ENCODE measurements at regions not wholly inside any gene's neighbourhood (a gene's known extent, or its start where the extent isn't known, plus 50 kb on each side); places are given as distances from the start of the nearest gene placed in this dataset.
"Not testable (repeated sequence)": the region's sequence is repeated elsewhere in the genome, so short reads cannot be mapped to it uniquely, and the experiment has no call there.

DNA sequence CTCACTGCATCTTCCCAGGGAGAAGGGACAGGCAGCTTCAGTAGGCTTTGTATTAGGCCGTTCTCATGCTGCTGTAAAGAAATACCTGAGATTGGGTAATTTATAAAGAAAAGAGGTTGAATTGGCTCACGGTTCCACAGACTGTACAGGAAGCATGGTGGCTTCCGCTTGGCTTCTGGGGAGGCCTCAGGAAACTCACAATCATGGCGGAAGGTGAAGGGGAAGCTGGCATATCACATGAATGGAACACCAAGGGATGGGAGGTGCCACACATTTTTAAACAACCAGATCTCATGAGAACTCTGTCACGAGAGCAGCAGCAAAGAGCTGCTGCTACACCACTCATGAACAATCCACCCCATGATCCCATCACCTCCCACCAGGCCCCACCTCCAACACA, 182.2 kb upstream of the SFSWAP start:
- no peak for DNase-seq

DNA sequence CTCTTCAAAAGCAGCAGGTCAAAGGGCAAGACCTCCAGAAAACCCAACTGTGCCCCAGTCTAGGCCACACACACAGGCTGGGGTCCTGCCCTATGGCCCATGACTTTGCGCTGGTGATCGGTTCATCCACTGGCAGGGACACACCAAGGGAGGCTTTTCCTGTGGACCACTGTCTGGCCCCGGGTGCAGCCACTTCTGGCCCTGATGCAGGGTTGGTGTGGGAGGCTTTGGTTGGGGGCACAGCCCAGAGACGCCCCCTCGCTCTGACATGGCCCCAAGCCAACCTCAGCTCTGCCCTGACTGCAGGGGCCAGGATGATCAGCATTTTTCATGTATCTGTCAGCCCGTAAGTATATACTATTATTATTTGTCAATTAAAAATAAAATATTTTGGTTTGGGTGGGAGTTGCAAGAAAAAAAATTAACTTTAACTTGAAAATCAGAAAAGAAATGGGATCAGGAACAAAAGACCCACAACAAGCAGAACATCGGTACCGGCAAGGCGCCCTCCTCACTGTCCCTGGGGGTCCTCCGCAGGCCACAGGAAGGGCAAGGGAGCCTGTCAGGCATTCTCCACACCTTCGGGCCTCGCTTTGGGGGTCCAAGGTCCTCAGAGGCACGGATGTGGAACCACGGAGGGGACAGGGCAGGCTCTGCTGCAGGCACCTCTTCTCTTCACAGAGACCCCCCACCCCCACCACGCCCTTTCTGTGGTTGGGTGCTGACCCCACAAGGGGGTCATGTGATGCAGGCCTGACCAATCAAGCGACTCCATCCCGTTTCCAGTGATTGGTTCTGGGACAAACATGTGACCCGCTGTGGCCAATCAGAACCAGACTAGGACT, 181.5 kb upstream of the SFSWAP start:
- DNase-seq: no peak

DNA sequence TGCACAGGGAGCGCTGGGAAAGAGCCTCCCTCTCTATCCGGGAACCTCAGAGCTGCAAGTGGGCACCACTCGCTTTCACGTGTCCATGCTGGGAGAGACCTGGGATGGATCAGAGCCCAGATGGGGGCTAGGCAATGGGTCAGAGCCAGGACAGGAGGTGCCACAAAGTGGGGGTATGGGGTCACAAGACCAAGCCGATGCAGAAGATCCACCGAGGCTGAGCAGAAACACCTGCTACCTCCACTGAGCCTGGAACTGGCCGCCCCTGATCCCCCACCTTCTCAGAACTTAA, 180.9 kb upstream of the SFSWAP start:
- no peak for DNase-seq

DNA sequence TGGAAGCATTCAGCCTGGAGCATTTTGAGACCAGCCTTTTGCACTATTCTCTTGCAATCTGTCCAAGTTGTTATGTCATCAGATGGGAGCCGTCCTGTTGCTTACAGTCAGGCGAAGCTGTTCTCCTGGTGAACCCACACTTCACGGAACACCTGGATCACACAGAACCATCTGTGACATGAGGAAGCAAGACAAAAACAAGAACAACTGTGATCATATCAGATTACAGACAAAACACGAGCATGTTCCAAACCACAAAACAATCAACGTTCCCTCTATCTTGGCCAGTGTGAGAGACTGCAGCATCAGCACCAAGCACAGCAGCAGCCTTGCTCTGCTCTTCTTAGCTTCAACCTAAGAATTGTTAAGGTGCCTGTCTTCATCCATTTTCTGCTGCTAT, 180.5 kb upstream of the SFSWAP start:
- DNase-seq: no peak

DNA sequence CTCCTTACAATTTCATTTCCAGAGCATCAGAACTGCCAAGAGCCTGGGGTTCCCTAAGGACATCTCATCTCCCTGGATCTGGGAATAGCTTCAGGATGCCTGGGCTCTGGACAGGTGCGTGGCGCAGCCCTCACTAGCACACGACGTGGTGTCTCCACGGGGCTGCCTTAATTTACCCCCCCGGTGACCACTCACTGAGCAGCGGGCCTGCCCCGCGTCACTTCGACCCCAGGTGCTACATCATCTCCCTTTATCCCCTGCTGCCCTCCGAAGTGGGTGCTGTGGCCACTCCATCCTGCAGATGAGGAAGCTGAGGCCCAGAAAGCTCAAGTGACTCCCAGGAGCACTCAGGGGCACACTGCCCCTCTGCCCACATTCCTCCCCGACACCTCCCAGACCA, 177.8 kb upstream of the SFSWAP start:
- DNase-seq: no peak

DNA sequence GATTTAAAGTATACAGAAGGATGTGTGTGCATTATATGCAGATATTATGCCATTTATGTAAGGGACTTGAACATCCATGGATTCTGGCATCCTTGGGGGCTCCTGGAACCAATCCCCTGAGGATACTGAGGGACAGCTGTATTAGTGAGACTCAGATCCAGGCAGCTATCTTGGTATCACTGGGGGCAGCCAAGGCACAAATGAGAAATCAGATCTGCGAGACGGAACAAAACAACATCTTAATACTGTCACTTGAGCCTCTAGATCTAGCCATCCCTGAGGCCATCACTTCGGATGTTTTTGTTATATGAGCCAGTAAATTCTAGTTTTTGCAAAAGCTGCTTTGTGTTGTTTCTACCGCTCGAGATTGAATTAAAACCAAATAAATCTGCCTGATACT, 175.1 kb upstream of the SFSWAP start:
- DNase-seq: no peak

DNA sequence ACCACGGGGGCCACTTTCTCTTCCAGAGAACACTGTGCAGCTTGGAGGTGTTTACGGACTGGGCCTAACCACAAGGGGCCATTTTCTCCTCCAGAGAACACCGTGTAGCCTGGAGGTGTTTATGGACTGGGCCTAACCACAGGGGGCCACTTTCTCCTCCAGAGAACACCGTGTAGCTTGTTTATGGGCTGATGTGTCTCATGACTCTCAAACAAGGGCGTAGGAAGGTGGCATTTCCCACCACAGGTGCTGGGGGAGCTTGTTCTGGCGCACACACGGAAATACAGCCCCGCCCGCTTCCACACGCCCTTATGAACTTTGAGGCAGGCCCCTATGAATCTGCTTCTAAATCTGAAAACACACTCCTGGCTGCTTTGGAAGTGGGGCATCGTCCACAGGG, 174.6 kb upstream of the SFSWAP start:
- no peak for DNase-seq

DNA sequence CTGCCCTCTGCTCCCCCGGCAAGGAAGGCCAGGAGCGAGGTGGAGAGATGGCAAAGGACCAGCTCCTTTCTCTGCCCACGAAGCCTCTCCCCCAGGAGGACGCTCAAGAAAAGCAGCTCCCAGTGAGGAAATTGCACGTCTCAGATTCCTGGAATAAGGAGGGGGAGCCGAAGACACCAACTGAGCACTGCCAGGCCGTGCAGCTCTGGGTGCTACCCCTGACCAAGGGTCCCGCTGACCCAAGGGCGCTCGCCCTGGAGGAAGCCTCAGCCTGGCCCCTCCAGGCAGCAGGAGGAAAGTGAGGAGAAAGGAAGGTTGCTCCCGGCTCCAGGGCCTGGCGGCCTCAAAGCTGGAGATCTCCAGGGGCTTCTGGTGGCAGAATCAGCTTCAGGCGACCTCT, 174.1 kb upstream of the SFSWAP start:
- DNase-seq: no peak

DNA sequence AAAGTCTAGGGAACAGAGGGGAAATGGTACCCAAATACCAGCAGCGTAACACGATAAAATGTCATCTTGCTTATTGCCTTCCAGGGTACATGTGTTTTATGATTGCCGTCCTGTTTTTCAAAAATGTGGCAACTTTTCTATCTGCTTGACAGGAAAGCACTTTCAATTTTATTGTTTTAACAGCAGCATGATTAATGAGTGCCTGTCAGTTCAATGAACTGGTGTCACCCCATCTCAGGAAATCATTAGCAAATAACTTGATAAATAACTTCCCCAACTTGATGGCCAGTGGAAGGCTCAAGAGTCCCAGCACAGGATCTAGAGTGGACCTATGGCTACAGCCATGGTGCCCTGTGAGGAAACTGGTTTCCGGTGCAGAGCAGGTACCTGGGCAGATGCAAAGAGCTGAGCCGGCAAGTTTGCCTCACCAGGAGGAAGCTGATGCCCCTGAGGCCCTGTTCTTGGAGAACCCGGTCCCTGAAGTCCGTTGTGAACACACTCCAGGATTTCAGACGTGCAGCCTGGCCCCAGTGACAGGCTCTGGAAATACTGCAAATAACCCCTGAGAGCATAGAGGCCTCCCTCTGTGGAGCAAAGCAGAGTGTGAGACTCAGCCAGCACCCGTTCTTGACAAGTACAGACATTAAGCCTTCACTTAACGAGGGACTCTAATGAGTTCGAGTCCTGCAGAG, 173.5 kb upstream of the SFSWAP start:
- no peak for DNase-seq

DNA sequence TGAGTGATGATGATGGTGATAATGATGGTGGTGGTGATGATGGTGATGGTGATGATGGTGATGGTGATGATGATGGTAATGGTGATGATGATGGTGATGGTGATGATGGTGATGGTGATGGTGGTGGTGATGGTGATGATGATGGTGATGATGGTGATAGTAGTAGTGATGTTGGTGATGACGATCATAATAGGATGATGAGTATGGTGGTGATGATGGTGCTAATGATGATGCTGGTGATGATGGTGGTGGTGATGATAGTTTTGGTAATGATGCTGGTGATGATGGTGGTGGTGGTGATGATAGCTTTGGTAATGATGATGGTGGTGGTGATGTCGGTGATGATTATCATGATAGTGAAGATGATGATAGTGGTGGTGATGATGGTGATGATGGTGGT, 171.5 kb upstream of the SFSWAP start:
- no peak for DNase-seq

DNA sequence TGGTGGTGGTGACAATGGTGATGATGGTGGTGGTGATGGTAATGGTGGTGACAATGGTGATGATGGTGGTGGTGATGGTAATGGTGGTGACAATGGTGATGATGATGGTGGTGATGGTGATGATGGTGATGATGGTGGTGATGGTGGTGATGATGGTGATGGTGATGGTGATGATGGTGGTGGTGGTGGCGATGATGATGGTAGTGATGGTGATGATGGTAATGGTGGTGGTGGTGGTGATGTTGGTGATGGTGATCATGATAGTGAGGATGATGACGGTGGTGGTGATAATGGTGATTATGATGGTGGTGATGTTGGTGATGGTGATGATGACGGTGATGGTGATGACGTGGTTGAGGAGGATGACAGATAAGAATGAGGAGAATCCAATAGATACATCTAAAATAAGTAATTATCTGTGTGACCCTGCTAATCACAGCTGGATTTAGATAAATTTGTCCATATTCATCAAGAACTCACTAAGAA, 170.7 kb upstream of the SFSWAP start:
- no peak for DNase-seq

DNA sequence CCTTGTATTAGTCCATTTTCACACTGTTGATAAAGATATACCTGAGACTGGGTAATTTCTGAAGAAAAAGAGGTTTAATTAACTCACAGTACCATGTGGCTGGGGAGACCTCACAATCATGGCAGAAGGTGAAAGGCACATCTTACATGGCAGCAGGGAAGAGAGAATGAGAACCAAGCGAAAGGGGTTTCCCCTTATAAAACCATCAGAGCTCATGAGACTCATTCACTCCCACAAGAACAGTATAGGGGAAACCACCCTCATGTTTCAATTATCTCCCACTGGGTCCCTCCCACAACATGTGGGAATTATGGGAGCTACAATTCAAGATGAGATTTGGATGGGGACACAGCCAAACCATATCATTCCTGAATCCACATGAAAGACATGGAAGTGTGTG, 169.4 kb upstream of the SFSWAP start:
- DNase-seq: not testable (repeated sequence)

DNA sequence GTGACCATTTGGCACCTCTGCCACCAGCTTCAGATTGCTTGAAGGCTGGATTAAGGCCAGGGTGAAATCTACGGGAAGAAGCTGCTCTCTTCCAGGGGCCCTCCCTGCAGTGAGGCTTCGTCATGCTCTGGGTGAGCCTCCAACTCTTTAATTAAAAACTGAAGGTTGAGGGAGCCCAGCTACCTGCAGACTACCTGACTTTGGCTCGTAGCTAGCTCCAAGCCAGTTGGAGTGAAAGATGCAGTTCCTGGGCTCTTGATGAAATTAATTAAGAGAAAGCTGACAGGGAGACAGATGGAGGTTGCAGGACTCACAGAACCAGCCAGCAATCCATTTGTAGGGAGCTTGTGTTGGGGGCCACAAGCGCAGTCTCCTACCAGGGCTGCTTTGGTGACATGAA, 168.5 kb upstream of the SFSWAP start:
- DNase-seq: no peak

DNA sequence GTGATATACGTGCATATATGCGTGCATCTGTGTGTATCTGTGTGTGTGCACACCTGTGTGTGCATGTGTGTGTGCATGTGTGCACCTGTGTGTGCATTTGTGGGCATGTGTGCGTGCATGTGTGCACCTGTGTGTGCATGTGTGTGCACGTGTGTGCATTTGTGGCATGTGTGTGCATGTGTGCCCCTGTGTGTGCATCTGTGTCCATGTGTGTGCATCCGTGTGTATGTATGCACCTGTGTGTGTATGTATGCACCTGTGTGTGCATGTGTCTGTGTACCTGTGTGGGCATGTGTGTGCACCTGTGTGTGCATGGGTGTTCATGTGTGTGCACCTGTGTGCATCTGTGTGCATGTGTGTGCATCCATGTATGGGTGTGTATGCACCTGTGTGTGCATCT, 167.8 kb upstream of the SFSWAP start:
- DNase-seq: no peak

DNA sequence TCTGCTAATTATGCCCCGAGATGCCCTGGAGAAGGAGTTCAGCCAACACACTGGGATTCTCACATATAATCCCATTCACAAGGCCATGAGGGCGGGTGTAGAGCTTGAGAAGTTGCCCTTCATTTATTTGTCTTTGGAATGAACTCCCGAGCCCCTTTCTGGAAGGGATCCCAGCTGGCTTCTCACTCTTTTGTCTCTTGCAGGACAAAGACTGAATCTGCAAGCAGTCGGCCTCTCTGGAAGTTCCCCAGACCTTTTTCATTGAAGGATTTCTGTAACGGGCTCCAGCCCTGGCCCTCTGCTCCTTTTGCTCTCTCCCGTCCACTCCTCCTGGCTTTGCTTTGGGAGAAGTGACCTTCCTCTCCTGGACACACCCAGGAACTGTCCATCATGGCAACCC, 163.3 kb upstream of the SFSWAP start:
- no peak for DNase-seq

DNA sequence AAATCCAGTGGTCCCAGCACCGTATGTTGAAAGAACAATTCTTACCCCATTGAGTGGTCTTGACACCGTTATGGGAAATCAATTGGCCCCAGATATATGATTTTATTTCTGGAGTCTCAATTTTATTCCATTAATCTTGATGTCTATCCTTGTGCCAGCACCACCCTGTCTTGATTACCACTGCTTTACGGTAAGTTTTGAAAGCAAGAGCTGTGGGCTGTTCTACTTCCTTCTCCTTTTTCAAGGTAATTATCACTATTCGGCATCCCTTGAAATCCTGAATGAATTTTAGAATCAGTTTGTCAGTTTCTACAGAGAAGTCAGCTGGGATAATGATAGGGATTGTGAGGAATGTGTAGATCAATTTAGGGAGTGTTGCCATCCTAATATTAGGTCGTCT, 160.8 kb upstream of the SFSWAP start:
- no peak for DNase-seq

DNA sequence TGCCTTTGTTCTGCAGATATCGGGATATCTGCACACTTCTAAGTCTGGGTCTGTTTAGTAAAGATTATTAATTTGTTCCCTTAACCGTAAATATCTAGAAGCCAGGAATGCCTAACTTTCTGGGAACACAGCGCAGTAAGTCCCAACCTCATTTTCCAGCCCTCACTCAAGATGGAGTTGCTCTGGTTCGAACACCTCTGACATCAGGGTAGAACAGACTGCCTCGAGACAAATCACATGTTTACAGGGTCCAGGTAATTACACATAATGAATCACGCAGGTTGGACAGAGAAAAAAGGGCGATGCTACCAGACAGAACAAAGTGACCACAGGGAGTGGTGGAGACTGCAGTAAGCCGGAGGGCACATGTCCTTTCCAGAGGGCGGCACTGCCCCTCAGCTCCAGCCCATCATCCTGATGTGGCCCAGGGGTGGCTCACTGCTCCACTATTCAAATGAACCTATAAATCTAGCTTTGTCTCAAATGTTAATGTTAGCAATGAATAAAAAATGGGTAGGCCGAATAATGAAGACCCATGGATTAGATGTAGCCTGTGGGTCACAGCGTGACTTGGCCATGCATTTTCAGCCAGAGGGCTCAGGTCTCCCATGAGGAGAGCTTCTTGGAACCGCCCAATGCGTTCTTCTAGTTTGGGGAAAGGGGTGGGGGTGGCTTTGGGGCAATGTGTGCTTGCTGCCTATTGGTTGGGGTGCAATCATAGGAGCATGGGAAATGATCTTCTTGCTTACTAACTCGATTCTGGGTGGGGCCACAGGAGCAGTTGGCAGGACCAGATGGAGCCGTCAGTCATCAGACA, 159.0 kb upstream of the SFSWAP start:
- DNase-seq: no peak

DNA sequence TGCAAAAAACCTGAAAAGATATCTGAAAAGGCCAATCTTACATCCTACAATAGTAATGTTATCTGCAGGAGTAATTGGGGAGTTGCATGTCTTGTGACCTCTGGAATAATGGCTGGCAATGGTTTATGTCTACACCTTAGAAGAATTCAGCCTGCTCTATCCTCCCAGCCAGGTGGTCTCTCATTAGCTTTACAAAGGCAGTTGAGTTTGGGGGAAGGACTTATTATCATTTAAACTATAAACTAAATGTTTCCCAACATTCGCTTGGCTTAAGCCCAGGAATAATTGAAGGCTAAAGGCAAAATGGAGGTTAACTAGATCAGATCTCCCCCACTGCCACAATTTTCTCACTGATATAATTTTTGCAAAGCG, 158.4 kb upstream of the SFSWAP start:
- DNase-seq: no peak

DNA sequence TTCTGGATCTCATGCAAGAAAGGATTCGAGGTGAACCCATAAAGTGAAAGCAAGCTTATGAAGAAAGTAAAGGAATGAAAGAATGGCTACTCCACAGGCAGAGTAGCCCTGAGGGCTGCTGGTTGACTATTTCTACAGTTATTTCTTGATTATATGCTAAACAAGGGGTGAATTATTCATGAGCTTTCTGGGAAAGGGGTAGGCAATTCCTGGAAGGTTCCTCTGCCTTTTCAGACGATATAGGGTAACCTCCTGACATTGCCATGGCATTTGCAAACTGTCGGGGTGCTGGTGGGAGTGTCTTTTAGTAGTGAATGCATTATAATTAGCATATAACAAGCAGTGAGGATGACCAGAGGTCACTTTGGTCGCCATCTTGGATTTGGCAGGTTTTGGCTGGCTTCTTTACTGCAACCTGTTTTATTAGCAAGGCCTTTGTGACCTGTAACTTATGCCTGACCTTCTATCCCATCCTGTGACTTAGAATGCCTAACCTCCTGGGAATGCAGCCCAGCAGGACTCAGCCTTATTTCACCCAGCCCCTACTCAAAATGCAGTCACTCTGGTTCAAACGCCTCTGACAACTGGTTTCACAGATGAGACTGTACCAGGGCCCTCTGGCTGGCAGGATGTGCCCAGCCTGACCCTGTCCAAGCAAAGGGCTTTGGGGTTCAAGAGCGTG, 157.7 kb upstream of the SFSWAP start:
- no peak for DNase-seq

DNA sequence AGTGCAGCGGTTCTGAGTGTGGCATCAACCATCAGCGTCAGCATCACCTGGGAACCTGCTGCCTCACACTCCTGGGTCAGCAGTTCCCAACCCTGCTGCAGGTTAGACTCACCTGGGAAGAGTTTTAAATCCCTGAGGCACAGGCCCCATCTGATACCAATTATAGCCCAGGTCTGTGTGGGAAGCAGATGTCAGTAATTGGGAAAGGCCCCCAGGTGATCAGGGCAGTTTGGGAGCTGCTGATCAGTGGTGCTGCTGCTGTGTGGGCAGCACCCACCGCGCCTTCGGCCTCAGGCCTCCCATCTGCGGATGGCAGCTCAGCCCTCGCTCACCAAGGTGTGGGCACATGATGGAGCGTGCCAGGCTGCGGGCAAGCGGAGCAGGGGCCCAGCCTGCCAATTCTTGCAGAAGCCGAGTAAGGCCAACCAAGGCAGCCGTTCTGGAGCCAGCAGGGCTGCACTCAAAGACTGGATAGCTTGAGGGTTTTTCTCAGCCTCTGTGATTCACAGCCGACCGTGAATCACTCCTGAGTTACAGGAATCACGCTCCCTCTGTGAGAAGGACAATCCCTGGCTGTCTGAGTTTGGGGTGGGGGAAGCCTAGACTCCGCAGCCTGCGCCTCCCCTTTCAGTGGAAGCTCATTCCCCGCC, 155.6 kb upstream of the SFSWAP start:
- no peak for DNase-seq

DNA sequence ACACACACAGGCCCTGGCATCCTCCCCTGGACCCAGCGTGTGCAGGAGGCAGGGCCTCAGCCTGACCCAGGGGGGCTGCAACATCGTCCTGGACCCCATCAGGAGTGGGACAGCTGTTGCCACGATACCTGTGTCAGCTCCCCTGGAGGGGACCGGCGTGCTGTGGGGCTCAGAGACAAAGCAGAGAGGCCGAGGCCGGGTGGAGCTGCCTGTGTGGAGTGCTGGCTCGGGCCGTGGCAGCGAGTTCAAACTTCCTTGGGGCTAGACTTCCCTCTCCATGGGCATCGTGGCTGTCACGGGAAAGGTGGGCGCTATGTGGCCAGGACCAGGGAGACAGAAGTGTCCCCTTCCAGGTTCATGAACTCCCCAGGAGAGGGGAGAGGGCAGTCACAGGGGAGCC, 155.0 kb upstream of the SFSWAP start:
- no peak for DNase-seq

DNA sequence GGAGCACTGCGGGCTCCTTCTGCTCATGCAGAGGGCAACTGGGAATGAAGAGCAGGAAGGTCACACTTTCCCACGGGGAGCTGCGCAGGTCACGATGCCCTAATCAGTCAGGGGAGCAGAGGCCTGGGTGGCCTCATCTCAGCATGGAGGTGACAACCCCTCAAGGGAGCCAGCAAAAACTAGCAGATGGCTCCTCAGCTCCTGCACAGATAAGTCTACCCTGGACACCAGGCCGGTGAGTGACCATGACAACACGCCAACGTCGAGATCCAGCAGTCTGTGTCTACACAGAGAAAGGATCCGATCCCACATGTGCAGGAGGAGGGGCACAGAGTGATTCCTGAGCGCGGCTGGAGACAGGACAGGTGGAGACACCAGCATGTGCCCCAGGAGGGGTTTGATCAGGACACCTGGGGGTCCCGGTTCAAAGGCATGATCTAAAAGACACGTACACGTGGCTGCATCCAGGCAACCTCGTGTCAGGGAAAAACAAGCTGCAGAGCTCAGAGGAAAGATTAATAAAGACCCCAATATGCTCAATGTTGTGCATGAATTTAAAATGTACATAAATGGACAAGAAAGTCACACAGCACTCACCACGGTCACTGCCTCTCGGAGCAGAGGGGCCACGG, 153.7 kb upstream of the SFSWAP start:
- DNase-seq: no peak

Data from fibroblast of skin of back (primary cell).